Colonic mucosa (tissue), 4 donors: ENCODE measurements at regions not wholly inside any gene's neighbourhood (a gene's known extent, or its start where the extent isn't known, plus 50 kb on each side); places are given as distances from the start of the nearest gene placed in this dataset.

ENCODE experiments used
- DNase-seq: peaks from one replicate; pipeline ENCODE4 v3.0.0-alpha.2; 2020
- H3K27ac ChIP-seq: fragments of 200-600 bp; one replicate; pipeline ENCODE4 v1.8.0; 2021
- H3K27me3 ChIP-seq: fragments of 200-600 bp; one replicate; pipeline ENCODE4 v1.8.0; 2021
- H3K36me3 ChIP-seq: fragments of 200-600 bp; one replicate; pipeline ENCODE4 v1.8.0; 2021
- H3K4me1 ChIP-seq: fragments of 200-600 bp; one replicate; pipeline ENCODE4 v1.8.0; 2021; ENCODE audit warnings: mild to moderate bottlenecking
- H3K4me3 ChIP-seq: fragments of 200-600 bp; one replicate; pipeline ENCODE4 v1.8.0; 2021
- H3K9ac ChIP-seq, 2 donors: one replicate each; pipeline ENCODE4 v1.7.0; 2013; ENCODE audit warnings: control low read depth in 2 of 2, low read depth in 2 of 2, low read length in 2 of 2
- H3K9me3 ChIP-seq: fragments of 200-600 bp; one replicate; pipeline ENCODE4 v1.8.0; 2021
- CTCF ChIP-seq: fragments of 200-600 bp; IDR thresholded peaks from one replicate; pipeline ENCODE4 v1.8.0; 2022; ENCODE audit warnings: antibody characterized with exemption, mild to moderate bottlenecking
- intact Hi-C: fragments of 100-400 bp; cut with DNase I; formaldehyde crosslinking; loops from one replicate; pipeline ENCODE4 v1.14.1; 2022
- donor health status: healthy.
- donor health status: DM: no; HTN: no; CAD: no.
- donor health status: DM: no; HTN: no; CAD: no.

- no peak for TF ChIP-seq CTCF
- no peaks in the 10 kb centered on the region for H3K9me3 ChIP-seq
- H3K27me3 ChIP-seq, result no peaks in the 10 kb centered on the region
- H3K4me1 ChIP-seq, result no peaks in the 10 kb centered on the region
- no peak overlapping the region for H3K9ac ChIP-seq
- DNase-seq, result no peak
- no peak overlapping the region for H3K4me3 ChIP-seq
- intact Hi-C loops, result no loop called here
- no peaks in the 10 kb centered on the region for H3K36me3 ChIP-seq
- H3K27ac ChIP-seq, result peak overlapping the region; percentile 38
These were observed 68.3 kb upstream of the FICD start for GRCh38 chr12:108446766-108447165.

- Histone ChIP-seq H3K9me3 (no peaks in the 10 kb centered on the region), H3K9ac (no peak overlapping the region), H3K27ac (no peak overlapping the region), H3K27me3 (no peaks in the 10 kb centered on the region), H3K36me3 (no peaks in the 10 kb centered on the region), H3K4me1 (no peaks in the 10 kb centered on the region), H3K4me3 (no peak overlapping the region)
- no peak for TF ChIP-seq CTCF
- DNase-seq, result no peak
- intact Hi-C loops, result no loop called here
These were observed 72.2 kb upstream of the FICD start for GRCh38 chr12:108442910-108443309.

- H3K27ac ChIP-seq, result no peak overlapping the region
- H3K36me3 ChIP-seq, result no peaks in the 10 kb centered on the region
- no peak for TF ChIP-seq CTCF
- H3K4me1 ChIP-seq, result no peaks in the 10 kb centered on the region
- no peak overlapping the region for H3K4me3 ChIP-seq
- H3K9ac ChIP-seq, result no peak overlapping the region
- intact Hi-C loops, result no loop called here
- no peak for DNase-seq
- H3K9me3 ChIP-seq, result no peaks in the 10 kb centered on the region
- H3K27me3 ChIP-seq, result no peaks in the 10 kb centered on the region
These were observed 73.0 kb upstream of the FICD start for GRCh38 chr12:108442067-108442466.

- H3K9ac ChIP-seq, result no peak overlapping the region
- H3K4me3 ChIP-seq, result no peak overlapping the region
- no peak for TF ChIP-seq CTCF
- H3K27me3 ChIP-seq, result no peaks in the 10 kb centered on the region
- no peak overlapping the region for H3K27ac ChIP-seq
- H3K4me1 ChIP-seq, result no peaks in the 10 kb centered on the region
- no peak for DNase-seq
- H3K9me3 ChIP-seq, result no peaks in the 10 kb centered on the region
- no peaks in the 10 kb centered on the region for H3K36me3 ChIP-seq
- intact Hi-C loops, result no loop called here
These were observed 73.5 kb upstream of the FICD start for GRCh38 chr12:108441549-108441948.

- Histone ChIP-seq H3K27ac (no peak overlapping the region), H3K4me1 (no peaks in the 10 kb centered on the region), H3K9me3 (no peaks in the 10 kb centered on the region), H3K4me3 (no peak overlapping the region), H3K27me3 (no peaks in the 10 kb centered on the region), H3K9ac (no peak overlapping the region), H3K36me3 (no peaks in the 10 kb centered on the region)
- TF ChIP-seq CTCF, result no peak
- DNase-seq, result no peak
- intact Hi-C loops, result no loop called here
These were observed 74.3 kb upstream of the FICD start for GRCh38 chr12:108440736-108441135.

GRCh38 chr12:108438667-108439066 lies 76.4 kb upstream of the FICD start:
- H3K9ac ChIP-seq, result no peak overlapping the region
- intact Hi-C loops, result no loop called here
- H3K27me3 ChIP-seq, result no peaks in the 10 kb centered on the region
- no peaks in the 10 kb centered on the region for H3K9me3 ChIP-seq
- no peak overlapping the region for H3K27ac ChIP-seq
- no peak overlapping the region for H3K4me3 ChIP-seq
- no peak for TF ChIP-seq CTCF
- no peak for DNase-seq
- no peaks in the 10 kb centered on the region for H3K4me1 ChIP-seq
- no peaks in the 10 kb centered on the region for H3K36me3 ChIP-seq
